ENCODE measurements at regions not wholly inside any gene's neighbourhood (a gene's known extent, or its start where the extent isn't known, plus 50 kb on each side); places are given as distances from the start of the nearest gene placed in this dataset.

DNA sequence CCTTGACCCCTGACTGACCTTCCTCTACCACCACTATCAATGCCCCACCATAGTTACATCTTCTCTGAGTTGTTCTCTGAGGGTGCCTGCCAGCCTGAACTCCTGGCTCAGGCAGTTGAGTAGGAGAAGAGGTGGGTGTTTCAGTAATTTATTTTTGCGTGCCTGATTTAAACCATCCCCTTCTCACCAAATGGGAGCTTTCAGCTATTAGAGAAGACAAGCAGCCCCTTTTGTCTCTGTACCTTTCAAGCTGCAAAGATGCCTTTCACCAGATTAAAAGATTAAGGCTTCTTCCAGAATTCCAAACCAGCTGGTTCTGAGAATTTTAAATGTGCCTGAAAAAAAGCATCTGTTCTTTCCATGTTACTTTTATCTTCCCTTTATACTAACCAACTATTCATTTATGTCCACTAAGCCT is 223.8 kb downstream of the FAM76B start:
- H3K9me3 Mint-ChIP-seq (ENCODE audit: insufficient read depth) = peaks cover 11% of the 10 kb centered on the region
- intact Hi-C loops (cut with micrococcal nuclease) = no loop called here
- no peak overlapping the region for H3K4me3 Mint-ChIP-seq
- no peak overlapping the region for H3K27ac ChIP-seq (ENCODE audit: low read length in 2 of 2)
- H3K4me3 ChIP-seq (ENCODE audit: control extremely low read depth in 1 of 5, extremely low read depth in 1 of 5, insufficient read depth in 1 of 5, low read depth in 2 of 5, low read length in 4 of 5) = no peak overlapping the region
- H3K27me3 ChIP-seq (replicated peaks in 1 of 4; ENCODE audit: control extremely low read depth in 1 of 4, control insufficient read depth in 3 of 4, insufficient read depth in 4 of 4, low read length in 3 of 4) = no peaks in the 10 kb centered on the region
- no peaks in the 10 kb centered on the region for H3K4me1 ChIP-seq (ENCODE audit: control insufficient read depth in 2 of 2, insufficient read depth in 2 of 2, low read length in 2 of 2)
- peaks cover 2% of the 10 kb centered on the region for H3K27me3 Mint-ChIP-seq
- no peaks in the 10 kb centered on the region for H3K4me1 Mint-ChIP-seq
- H3K4me2 ChIP-seq (replicated peaks; ENCODE audit: low read depth, low read length, poor library complexity, severe bottlenecking) = no peak overlapping the region
- ChIA-PET POLR2A (no interaction called here), CTCF (no interaction called here)
- H3K79me2 ChIP-seq (ENCODE audit: control insufficient read depth, insufficient read depth, low read length) = no peaks in the 10 kb centered on the region
- ATAC-seq (ENCODE audit: low read depth) (no peak), DNase-seq (no peak)
- TF ChIP-seq EZH2 (IDR thresholded peaks at IDR 0.05; ENCODE audit: borderline replicate concordance, insufficient read depth, low read depth, low read length, poor library complexity, severe bottlenecking) = no peak
- TF ChIP-seq, protein P1, sequence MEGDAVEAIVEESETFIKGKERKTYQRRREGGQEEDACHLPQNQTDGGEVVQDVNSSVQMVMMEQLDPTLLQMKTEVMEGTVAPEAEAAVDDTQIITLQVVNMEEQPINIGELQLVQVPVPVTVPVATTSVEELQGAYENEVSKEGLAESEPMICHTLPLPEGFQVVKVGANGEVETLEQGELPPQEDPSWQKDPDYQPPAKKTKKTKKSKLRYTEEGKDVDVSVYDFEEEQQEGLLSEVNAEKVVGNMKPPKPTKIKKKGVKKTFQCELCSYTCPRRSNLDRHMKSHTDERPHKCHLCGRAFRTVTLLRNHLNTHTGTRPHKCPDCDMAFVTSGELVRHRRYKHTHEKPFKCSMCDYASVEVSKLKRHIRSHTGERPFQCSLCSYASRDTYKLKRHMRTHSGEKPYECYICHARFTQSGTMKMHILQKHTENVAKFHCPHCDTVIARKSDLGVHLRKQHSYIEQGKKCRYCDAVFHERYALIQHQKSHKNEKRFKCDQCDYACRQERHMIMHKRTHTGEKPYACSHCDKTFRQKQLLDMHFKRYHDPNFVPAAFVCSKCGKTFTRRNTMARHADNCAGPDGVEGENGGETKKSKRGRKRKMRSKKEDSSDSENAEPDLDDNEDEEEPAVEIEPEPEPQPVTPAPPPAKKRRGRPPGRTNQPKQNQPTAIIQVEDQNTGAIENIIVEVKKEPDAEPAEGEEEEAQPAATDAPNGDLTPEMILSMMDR (IDR thresholded peaks at IDR 0.05) = no peak
- H3K9ac ChIP-seq (ENCODE audit: low read length) = no peak overlapping the region
- H4K20me1 ChIP-seq (ENCODE audit: control insufficient read depth, insufficient read depth, low read length, poor library complexity, severe bottlenecking) = no peaks in the 10 kb centered on the region
- H2AFZ ChIP-seq (ENCODE audit: insufficient read depth, low read depth, low read length, poor library complexity, severe bottlenecking) = no peak overlapping the region
- H3K36me3 ChIP-seq (replicated peaks in 1 of 2; ENCODE audit: control extremely low read depth in 1 of 2, control insufficient read depth in 1 of 2, extremely low read depth in 1 of 2, insufficient read depth in 2 of 2, low read length in 1 of 2) = no peaks in the 10 kb centered on the region
- H3K27ac Mint-ChIP-seq = no peak overlapping the region
- H3K9me3 ChIP-seq (ENCODE audit: control extremely low read depth in 1 of 3, control insufficient read depth in 2 of 3, insufficient read depth in 1 of 3, low read length in 2 of 3) = peaks cover 0 to 18% (median 3%) of the 10 kb centered on the region in 3 donors
- no CpG with 5 or more reads among the region's 1 CpG for WGBS (ENCODE audit: insufficient coverage)

DNA sequence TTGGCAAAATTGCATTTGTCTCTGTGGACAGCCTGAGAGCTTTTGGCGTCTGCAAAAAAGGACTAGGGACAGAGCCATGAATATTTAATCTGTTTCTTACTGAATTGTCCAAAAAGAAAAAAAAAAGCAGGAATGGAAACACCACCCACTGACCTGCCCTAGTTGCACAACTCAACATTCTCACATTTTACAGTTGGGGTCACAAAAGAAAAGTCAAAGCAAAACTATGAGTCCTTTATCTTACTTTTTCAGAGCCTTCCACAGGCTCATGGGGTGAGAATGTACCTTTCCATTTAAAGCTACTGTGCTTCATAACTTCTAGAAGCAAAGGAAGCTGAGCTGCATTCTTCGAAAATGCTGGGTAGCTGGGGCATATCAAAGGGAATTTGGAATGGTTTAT is 225.7 kb downstream of the FAM76B start:
- H3K9ac ChIP-seq (ENCODE audit: low read length) = no peak overlapping the region
- ATAC-seq (ENCODE audit: low read depth) (no peak), DNase-seq (no peak)
- H3K79me2 ChIP-seq (ENCODE audit: control insufficient read depth, insufficient read depth, low read length) = no peaks in the 10 kb centered on the region
- peaks cover 0 to 7% (median 2%) of the 10 kb centered on the region in 3 donors for H3K9me3 ChIP-seq (ENCODE audit: control extremely low read depth in 1 of 3, control insufficient read depth in 2 of 3, insufficient read depth in 1 of 3, low read length in 2 of 3)
- ChIA-PET POLR2A (no interaction called here), CTCF (no interaction called here)
- no peaks in the 10 kb centered on the region for H3K27me3 Mint-ChIP-seq
- WGBS (ENCODE audit: insufficient coverage) = no CpG with 5 or more reads among the region's 2 CpGs
- peaks cover 4% of the 10 kb centered on the region for H3K9me3 Mint-ChIP-seq (ENCODE audit: insufficient read depth)
- H2AFZ ChIP-seq (ENCODE audit: insufficient read depth, low read depth, low read length, poor library complexity, severe bottlenecking) = no peak overlapping the region
- no peak overlapping the region for H3K4me3 ChIP-seq (ENCODE audit: control extremely low read depth in 1 of 5, extremely low read depth in 1 of 5, insufficient read depth in 1 of 5, low read depth in 2 of 5, low read length in 4 of 5)
- intact Hi-C loops (cut with micrococcal nuclease) = no loop called here
- H3K4me1 Mint-ChIP-seq = no peaks in the 10 kb centered on the region
- no peak overlapping the region for H3K4me3 Mint-ChIP-seq
- H4K20me1 ChIP-seq (ENCODE audit: control insufficient read depth, insufficient read depth, low read length, poor library complexity, severe bottlenecking) = no peaks in the 10 kb centered on the region
- H3K27ac Mint-ChIP-seq = no peak overlapping the region
- H3K36me3 ChIP-seq (replicated peaks in 1 of 2; ENCODE audit: control extremely low read depth in 1 of 2, control insufficient read depth in 1 of 2, extremely low read depth in 1 of 2, insufficient read depth in 2 of 2, low read length in 1 of 2) = no peaks in the 10 kb centered on the region
- H3K4me2 ChIP-seq (replicated peaks; ENCODE audit: low read depth, low read length, poor library complexity, severe bottlenecking) = no peak overlapping the region
- TF ChIP-seq EZH2 (IDR thresholded peaks at IDR 0.05; ENCODE audit: borderline replicate concordance, insufficient read depth, low read depth, low read length, poor library complexity, severe bottlenecking) = no peak
- TF ChIP-seq, protein P1 (IDR thresholded peaks at IDR 0.05) = no peak
- H3K27ac ChIP-seq (ENCODE audit: low read length in 2 of 2) = no peak overlapping the region
- H3K27me3 ChIP-seq (replicated peaks in 1 of 4; ENCODE audit: control extremely low read depth in 1 of 4, control insufficient read depth in 3 of 4, insufficient read depth in 4 of 4, low read length in 3 of 4) = no peaks in the 10 kb centered on the region
- H3K4me1 ChIP-seq (ENCODE audit: control insufficient read depth in 2 of 2, insufficient read depth in 2 of 2, low read length in 2 of 2) = no peaks in the 10 kb centered on the region

All from B cell (primary cell).